SK-N-SH treated with all-trans-retinoic acid at 6 μM for 48 hours (cell line): ENCODE measurements at regions not wholly inside any gene's neighbourhood (a gene's known extent, or its start where the extent isn't known, plus 50 kb on each side); places are given as distances from the start of the nearest gene placed in this dataset.

ENCODE experiments used
- BACH2 ChIP-seq: fragments of 250-450 bp; sonication (Bioruptor Pico); IDR thresholded peaks from 2 replicates; pipeline ENCODE4 v1.9.0; 2021; ENCODE audit warnings: mild to moderate bottlenecking, borderline replicate concordance
- GLIS3 ChIP-seq: fragments of 250-450 bp; sonication (Bioruptor Pico); IDR thresholded peaks from 2 replicates; pipeline ENCODE4 v1.5.0; 2020; ENCODE audit warnings: mild to moderate bottlenecking, moderate library complexity
- ISL1 ChIP-seq: fragments of 250-450 bp; sonication (Bioruptor Pico); IDR thresholded peaks from 2 replicates; pipeline ENCODE4 v2.1.2; 2022; ENCODE audit warnings: mild to moderate bottlenecking, moderate library complexity
- RARB ChIP-seq: fragments of 250-450 bp; sonication (Bioruptor Pico); IDR thresholded peaks from 2 replicates; pipeline ENCODE4 v1.8.0; 2021; ENCODE audit warnings: mild to moderate bottlenecking, moderate library complexity
- TOX ChIP-seq: fragments of 250-450 bp; sonication (Bioruptor Pico); IDR thresholded peaks from 2 replicates; pipeline ENCODE4 v1.8.0; 2021; ENCODE audit warnings: mild to moderate bottlenecking, moderate library complexity, borderline replicate concordance
- ZFP30 ChIP-seq: fragments of 450-650 bp; formaldehyde crosslinking; IDR thresholded peaks from 2 replicates; pipeline ENCODE4 v1.5.0; 2022; ENCODE audit warnings: mild to moderate bottlenecking, moderate library complexity
- ZNF70 ChIP-seq: fragments of 450-650 bp; formaldehyde crosslinking; IDR thresholded peaks from 2 replicates; pipeline ENCODE4 v1.5.0; 2020; ENCODE audit warnings: mild to moderate bottlenecking, moderate library complexity
- ZNF8 ChIP-seq: fragments of 450-650 bp; formaldehyde crosslinking; IDR thresholded peaks from 2 replicates; pipeline ENCODE4 v1.5.0; 2020; ENCODE audit warnings: mild to moderate bottlenecking, moderate library complexity
- TF ChIP-seq, protein P1 (sequence below): fragments of 250-450 bp; sonication (Bioruptor Pico); IDR thresholded peaks from 2 replicates; pipeline ENCODE4 v1.5.1; 2021; ENCODE audit warnings: mild to moderate bottlenecking, moderate library complexity
- TF ChIP-seq, protein P2 (sequence below): fragments of 250-450 bp; sonication (Bioruptor Pico); IDR thresholded peaks from 2 replicates; pipeline ENCODE4 v1.8.0; 2020; ENCODE audit warnings: mild to moderate bottlenecking, moderate library complexity, borderline replicate concordance
- TF ChIP-seq, protein P3 (sequence below): fragments of 250-450 bp; sonication (Bioruptor Pico); IDR thresholded peaks from 2 replicates; pipeline ENCODE4 v1.5.0; 2020; ENCODE audit warnings: mild to moderate bottlenecking, moderate library complexity

DNA sequence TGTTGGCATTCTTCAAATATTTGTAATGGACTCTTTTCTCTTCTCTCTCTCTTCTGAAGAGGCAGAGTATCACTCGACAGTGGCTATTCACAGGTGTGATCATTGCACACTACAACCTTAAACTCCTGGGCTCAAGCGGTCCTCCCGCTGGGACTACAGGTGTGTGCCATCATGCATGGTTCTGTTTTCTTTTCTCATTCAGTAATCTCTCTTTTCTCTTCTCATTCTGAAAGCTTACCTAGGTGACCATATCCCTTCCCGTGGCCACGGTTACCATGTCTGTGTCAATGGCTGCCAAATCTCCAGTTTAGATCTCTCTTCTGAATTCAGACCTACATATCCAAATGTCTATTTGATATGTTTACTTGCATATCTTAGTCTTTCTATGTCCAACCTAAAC lies 96.3 kb downstream of the SOX2 start:
- TF ChIP-seq, protein P1, sequence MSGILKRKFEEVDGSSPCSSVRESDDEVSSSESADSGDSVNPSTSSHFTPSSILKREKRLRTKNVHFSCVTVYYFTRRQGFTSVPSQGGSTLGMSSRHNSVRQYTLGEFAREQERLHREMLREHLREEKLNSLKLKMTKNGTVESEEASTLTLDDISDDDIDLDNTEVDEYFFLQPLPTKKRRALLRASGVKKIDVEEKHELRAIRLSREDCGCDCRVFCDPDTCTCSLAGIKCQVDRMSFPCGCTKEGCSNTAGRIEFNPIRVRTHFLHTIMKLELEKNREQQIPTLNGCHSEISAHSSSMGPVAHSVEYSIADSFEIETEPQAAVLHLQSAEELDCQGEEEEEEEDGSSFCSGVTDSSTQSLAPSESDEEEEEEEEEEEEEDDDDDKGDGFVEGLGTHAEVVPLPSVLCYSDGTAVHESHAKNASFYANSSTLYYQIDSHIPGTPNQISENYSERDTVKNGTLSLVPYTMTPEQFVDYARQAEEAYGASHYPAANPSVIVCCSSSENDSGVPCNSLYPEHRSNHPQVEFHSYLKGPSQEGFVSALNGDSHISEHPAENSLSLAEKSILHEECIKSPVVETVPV, result no peak
- TF ChIP-seq ISL1, result no peak
- no peak for TF ChIP-seq ZNF8 (CRISPR knock-in tag)
- TF ChIP-seq, protein P2, sequence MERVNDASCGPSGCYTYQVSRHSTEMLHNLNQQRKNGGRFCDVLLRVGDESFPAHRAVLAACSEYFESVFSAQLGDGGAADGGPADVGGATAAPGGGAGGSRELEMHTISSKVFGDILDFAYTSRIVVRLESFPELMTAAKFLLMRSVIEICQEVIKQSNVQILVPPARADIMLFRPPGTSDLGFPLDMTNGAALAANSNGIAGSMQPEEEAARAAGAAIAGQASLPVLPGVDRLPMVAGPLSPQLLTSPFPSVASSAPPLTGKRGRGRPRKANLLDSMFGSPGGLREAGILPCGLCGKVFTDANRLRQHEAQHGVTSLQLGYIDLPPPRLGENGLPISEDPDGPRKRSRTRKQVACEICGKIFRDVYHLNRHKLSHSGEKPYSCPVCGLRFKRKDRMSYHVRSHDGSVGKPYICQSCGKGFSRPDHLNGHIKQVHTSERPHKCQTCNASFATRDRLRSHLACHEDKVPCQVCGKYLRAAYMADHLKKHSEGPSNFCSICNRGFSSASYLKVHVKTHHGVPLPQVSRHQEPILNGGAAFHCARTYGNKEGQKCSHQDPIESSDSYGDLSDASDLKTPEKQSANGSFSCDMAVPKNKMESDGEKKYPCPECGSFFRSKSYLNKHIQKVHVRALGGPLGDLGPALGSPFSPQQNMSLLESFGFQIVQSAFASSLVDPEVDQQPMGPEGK (CRISPR knock-in tag), result no peak
- TF ChIP-seq RARB (CRISPR knock-in tag), result no peak
- TF ChIP-seq GLIS3, result no peak
- TF ChIP-seq TOX, result no peak
- TF ChIP-seq BACH2 (CRISPR knock-in tag), result no peak
- TF ChIP-seq ZFP30 (CRISPR knock-in tag), result no peak
- TF ChIP-seq, protein P3, sequence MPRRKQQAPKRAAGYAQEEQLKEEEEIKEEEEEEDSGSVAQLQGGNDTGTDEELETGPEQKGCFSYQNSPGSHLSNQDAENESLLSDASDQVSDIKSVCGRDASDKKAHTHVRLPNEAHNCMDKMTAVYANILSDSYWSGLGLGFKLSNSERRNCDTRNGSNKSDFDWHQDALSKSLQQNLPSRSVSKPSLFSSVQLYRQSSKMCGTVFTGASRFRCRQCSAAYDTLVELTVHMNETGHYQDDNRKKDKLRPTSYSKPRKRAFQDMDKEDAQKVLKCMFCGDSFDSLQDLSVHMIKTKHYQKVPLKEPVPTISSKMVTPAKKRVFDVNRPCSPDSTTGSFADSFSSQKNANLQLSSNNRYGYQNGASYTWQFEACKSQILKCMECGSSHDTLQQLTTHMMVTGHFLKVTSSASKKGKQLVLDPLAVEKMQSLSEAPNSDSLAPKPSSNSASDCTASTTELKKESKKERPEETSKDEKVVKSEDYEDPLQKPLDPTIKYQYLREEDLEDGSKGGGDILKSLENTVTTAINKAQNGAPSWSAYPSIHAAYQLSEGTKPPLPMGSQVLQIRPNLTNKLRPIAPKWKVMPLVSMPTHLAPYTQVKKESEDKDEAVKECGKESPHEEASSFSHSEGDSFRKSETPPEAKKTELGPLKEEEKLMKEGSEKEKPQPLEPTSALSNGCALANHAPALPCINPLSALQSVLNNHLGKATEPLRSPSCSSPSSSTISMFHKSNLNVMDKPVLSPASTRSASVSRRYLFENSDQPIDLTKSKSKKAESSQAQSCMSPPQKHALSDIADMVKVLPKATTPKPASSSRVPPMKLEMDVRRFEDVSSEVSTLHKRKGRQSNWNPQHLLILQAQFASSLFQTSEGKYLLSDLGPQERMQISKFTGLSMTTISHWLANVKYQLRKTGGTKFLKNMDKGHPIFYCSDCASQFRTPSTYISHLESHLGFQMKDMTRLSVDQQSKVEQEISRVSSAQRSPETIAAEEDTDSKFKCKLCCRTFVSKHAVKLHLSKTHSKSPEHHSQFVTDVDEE (CRISPR knock-in tag), result no peak
- TF ChIP-seq ZNF70 (CRISPR knock-in tag), result no peak
